GM12801 (cell line): ENCODE measurements at regions not wholly inside any gene's neighbourhood (a gene's known extent, or its start where the extent isn't known, plus 50 kb on each side); places are given as distances from the start of the nearest gene placed in this dataset.

Source experiments
- CTCF ChIP-seq: IDR thresholded peaks from one replicate; pipeline ENCODE4 v1.5.1; 2011; ENCODE audit warnings: control low read depth; ENCODE audit not compliant: insufficient read length; ENCODE audit errors: extremely low read depth

- no peak for TF ChIP-seq CTCF
Observed at GRCh38 chr6:19270616-19271015, 566.6 kb upstream of the ID4 start.

- TF ChIP-seq CTCF: no peak
Observed at GRCh38 chr6:19279273-19279684, 557.9 kb upstream of the ID4 start.

GRCh38 chr6:19287928-19288327, 549.2 kb upstream of the ID4 start:
- no peak for TF ChIP-seq CTCF

GRCh38 chr6:19289457-19289856, 547.7 kb upstream of the ID4 start:
- no peak for TF ChIP-seq CTCF

GRCh38 chr6:19297880-19298279, 539.3 kb upstream of the ID4 start:
- no peak for TF ChIP-seq CTCF

- no peak for TF ChIP-seq CTCF
Observed at GRCh38 chr6:19298421-19298820, 538.7 kb upstream of the ID4 start.

- no peak for TF ChIP-seq CTCF
Observed at GRCh38 chr6:19299129-19299528, 538.0 kb upstream of the ID4 start.

- no peak for TF ChIP-seq CTCF
Observed at GRCh38 chr6:19301980-19302379, 535.2 kb upstream of the ID4 start.
